ENCODE measurements at regions not wholly inside any gene's neighbourhood (a gene's known extent, or its start where the extent isn't known, plus 50 kb on each side); places are given as distances from the start of the nearest gene placed in this dataset.
"Not testable (repeated sequence)": the region's sequence is repeated elsewhere in the genome, so short reads cannot be mapped to it uniquely, and the experiment has no call there.

DNA sequence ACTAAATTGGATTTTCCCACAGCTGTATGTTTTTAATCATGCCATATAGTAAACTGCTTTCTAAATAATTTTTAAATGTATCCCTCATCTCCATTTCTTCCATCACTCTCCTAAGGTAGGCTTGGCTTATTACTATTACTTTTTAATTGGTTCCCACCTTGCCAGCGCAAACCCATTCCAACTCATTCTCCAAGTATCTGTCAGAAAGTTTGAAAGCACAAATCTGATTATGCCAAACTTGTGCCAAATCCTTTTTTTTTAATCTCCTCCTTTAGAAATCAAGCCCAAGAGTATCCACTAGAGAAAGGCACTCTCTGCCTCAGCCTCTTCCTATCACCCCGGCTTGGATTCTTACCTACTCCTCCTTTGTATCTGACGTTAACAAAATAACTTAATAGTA lies 784.5 kb downstream of the TBL1XR1 start:
- no peak for DNase-seq

DNA sequence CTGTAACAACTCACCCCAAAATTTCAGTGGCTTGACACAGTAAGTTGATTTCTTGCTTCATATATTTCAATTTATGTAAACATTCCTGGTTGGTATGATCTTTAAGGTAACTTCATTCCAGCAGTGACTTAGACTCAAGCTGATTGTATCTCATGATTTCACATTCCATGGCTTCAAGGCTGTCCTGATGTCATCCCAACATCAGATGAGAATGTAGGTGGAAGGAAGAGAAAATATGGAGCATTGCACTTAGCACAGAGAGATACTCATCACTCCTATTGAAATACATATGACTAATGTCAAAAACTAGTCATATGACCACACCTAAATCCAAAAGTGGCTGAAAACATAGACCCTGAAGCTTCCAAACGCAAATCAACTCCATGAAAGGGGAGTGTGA lies 793.8 kb downstream of the TBL1XR1 start:
- DNase-seq: no peak

DNA sequence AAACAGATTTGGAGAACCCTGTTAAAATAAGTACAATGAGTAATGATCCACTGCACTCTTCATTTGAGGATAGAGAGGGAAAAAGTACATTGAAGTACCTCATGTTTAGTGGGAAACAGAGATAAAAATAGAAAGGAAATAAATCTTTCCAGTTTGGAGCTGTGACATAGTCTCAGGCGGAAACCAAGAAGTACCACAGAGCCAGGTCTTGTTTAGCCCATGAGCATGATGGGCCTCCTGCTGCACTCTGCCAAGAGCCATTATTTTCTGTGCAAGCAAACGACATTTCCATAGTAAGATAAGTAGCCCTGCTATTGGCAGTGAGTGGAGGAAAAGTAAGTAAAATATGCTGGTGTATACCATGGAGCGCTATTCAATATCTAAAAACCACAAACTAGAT lies 796.1 kb downstream of the TBL1XR1 start:
- DNase-seq: no peak

DNA sequence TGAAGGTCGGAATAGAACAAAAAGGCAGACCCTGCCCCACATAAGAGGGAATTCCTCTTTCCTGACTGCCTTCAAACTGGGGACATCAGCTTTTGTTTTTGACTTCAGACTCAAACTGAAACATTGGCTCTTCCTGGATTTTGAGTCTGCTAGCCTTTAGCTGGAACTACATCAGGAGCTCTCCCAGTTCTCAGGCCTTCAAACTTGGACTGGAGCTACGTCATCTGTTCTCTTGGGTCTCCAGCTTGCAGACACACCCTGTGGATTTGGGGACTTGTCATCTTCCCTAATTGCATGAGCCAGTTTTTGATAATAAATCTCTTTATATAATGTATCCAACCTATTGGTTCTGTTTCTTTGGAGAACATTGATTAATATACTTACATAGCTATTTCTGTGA lies 798.1 kb downstream of the TBL1XR1 start:
- no peak for DNase-seq

DNA sequence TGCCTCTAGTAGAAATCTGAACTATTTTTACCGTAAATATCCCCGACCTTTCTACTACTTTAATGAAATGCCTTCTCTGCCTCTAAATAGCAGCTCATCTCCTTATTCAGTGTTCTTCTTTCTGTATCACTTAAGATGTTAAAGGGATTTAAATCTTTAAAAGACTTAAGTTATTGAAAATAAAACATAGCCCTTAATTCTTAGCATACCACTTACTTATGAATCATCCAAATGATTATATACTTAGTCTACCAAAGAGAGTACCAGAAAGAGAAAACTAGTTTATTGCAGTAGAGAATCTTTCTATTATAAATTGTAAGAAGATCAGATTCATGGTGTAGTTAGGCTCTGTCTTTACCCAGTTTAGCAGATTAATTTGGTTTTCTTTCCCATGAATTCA lies 802.0 kb downstream of the TBL1XR1 start:
- DNase-seq: no peak

DNA sequence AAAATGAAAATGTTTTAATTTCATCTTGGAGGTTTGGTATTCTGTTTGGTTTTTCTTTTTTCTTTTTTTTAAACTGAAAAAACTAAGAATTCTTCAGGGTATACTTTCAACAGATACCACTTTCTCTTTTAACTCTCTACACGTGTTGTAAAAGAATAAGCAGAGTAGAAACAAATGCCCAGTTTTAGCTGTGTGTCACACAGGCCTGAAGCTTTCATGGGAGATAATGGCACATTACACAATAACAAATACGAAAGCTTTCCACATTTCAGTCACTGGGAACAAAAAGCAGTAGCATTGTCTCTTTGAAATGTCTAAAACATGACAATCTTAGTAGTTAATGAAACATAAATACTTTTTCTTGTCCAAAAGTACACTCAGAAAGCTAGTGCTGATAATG lies 818.5 kb downstream of the TBL1XR1 start:
- DNase-seq: no peak

DNA sequence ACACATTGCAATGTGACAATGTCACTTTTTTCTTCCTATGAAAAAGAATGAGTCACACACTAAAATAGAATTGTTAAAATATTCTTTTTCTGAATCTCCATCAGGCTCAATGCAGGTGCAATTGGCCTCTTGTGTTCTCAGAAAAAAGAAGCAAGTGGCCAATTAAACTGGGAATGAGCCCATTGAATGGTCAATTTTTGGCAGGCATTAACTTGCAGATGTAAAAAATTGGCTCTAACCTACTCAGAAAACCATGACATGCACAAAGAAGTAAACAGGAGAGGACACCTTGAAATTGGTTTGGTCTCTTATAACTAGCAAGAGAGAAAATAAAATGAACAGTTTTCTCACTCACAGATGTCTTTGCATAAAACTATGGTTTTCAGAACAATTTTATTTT lies 820.8 kb downstream of the TBL1XR1 start:
- no peak for DNase-seq

DNA sequence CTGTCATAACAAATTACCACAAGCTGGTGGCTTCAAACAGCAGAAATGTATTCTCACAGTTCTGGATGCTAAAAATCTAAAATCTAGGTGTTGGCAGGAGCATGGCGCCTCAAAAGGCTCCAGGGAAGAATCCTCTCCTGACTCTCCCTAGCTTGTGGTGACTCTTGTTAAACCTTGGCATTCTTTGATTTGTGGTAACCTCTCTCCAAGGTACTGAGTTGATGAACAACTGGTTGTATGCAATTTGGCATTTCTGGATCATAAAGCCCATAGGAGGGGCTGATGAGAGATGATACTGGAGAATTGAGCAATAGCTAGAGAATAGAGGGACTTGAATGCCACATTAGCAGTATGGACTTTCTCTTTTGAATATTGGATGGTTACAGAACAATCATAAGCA lies 821.8 kb downstream of the TBL1XR1 start:
- DNase-seq: no peak

DNA sequence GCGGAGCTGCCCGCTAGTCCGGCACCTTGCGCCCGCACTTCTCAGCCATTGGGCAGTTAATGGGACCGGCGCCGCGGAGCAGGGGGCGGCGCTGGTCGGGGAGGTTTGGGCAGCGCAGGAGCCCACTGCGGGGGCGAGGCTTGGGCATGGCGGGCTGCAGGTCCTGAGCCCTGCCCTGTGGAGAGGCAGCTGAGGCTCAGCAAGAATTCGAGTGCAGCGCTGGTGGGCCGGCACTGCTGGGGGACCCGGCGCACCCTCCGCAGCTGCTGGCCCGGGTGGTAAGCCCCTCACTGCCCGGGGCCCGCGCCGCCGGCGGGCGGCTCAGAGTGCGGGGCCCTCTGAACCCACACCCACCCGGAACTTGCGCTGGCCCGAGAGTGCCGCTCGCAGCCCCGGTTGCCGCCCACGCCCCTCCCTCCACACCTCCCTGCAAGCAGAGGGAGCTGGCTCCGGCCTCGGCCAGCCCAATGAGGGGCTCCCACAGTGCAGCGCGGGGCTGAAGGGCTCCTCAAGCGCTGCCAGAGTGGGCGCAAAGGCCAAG lies 835.0 kb downstream of the TBL1XR1 start:
- no peak for DNase-seq

DNA sequence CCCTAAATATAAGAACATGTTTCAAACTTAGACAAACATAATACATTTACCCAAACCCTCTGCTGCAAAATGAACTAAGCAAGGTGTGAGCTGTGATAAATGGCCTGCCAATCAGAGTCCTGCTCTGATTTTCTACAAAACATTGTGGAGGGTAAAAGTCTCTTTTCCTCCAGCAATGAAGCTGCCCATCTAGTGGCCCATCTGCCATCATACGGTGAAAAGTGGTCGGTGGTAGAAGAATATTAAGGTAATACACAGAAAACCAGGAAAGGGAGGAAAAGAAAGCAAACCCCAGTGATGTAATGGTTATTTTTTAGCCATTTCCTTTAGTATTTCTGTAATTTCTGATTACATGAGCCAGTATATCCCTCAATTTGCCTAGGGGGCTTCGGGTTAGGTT lies 838.1 kb downstream of the TBL1XR1 start:
- no peak for DNase-seq

DNA sequence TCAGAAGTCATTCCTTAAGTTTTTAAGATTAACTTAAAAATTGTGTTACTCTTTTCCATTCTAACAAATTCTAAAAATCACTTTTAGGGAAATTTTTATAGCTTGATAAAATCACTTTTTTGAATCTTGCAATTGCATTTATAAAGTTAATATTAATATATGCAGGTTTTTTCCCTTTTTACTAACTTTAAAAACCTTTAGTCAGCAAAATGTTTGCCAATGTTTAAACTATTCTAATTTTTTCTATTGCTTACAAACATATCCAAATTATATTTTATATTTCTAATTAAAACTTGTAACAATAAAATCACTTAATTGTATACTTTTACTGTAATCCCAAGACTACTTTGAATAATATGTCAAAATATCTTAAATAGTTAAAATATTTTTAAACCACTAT lies 839.4 kb downstream of the TBL1XR1 start:
- no peak for DNase-seq

DNA sequence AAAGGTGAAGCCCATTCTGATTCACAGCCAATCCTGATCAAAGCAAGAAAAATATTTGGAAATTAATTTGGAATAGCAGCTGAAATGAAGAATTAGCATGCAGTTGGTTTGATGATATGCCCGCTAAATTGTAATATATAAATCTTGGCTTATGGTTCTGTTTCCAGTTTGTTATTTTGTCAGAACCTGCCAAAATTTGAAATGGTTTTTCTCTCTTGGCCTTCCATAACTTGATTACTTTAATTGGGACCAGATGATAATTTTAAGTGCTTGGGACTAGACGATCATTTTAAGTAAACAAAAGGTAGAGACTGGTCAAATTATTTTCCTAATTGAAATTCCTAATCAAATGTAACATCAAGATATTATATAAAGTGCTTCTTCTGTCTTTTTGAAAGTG lies 842.4 kb downstream of the TBL1XR1 start:
- no peak for DNase-seq

DNA sequence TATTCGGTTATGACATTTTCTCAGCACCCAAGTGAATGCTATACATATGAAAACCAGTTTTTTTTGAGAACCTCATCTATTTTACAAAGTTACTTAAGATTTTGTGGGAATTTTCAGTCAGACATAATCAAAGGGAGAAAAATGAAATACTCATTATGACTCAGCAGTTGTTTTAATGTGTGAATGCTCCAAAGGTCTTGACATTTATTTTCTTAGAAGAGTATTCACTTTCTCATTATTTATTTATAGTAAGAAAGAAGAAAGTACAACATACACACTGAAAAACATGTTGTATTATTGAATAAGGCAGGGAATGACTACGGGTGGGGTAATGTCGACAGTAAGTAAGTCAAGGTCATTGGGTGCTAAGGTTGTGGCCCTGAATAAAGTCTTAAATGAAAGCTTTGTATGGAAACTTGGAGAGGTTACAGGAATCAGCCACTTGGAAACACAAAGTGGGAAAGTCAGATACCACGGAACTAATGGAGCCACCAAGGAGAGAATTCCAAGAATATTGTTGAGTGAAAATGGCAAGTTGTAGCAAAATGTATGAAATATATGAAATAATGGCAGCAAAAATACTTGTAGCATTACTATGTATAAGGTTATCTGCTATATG lies 844.5 kb downstream of the TBL1XR1 start:
- no peak for DNase-seq

DNA sequence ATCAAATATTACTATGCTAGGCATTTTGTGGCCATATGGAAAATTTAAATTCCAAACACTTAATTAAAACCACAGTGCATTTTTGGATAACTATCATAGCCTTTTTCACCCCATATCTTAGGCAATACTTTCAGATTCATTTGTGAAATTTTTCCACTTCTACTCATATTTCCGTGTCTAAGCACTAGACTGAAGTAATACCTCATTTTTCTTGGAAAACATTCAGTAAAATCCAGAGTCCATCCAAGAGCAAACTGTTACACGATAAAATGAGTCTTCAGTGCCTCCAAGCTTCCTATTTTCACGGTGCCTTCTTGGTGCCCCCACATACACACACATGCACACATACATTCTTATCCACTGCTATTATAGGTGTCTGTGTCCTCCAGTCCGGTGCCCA lies 845.9 kb downstream of the TBL1XR1 start:
- no peak for DNase-seq

DNA sequence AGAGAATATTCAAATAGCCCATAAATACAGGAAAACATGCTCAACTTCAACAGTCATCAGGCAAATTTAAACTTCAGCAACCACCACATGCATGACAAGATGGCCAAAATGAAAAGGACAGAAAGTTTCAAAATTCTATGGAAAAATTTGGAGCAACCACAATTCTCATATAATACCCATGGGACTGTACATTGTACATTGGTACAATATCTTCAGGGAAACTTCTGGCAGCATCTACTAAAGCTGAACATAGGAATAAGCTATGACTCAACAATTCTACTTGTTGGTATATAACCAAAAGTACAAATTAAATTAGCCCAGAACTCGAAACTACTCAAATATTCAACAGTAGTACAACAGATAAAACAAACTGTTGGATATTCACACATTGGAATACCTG lies 847.6 kb downstream of the TBL1XR1 start:
- DNase-seq: no peak

DNA sequence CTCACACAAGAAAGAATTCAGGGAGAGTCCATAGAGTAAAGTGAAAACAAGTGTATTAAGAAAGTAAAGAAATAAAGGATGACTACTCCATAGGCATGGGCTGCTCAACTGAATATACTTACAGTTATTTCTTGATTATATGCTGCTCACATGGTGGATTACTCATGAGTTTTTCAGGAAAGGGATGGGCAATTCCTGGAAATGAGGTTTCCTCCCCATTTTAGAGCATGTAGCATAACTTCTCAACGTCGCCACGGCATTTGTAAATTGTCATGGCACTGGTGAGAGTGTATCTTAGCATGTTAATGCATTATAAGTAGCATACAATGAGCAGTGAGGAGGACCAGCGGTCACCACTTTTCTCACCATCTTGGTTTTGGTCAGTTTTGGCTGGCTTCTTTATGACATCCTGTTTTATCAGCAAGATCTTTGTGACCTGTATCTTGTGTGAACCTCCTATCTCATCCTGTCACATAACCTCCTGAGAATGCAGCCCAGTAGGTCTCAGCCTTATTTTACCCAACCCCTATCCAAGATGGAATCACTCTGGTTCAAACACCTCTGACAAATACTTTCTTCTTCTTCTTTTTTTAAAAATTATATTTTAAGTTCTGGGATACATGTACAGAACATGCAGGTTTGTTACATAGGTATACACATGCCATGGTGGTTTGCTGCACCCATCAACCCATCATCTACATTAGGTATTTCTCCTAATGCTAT lies 849.7 kb downstream of the TBL1XR1 start:
- no peak for DNase-seq

DNA sequence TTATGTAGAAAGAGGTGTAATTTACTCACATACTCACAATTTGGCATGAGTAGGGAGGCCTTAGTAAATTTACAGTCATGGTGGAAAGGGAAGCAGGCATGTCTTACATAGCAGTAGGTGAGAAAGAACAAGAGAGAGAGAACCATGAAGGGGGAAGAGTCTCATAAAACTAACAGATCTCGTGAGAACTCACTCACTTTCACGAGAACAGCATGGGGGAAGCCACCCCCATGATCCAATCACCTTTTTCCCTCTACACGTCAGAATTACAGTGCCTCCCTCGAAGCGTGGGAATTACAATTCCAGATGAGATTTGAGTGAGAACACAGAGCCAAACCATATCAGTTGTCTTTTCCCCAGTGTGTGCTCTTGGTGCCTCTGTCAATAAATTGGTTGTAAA lies 855.3 kb downstream of the TBL1XR1 start:
- no peak for DNase-seq

DNA sequence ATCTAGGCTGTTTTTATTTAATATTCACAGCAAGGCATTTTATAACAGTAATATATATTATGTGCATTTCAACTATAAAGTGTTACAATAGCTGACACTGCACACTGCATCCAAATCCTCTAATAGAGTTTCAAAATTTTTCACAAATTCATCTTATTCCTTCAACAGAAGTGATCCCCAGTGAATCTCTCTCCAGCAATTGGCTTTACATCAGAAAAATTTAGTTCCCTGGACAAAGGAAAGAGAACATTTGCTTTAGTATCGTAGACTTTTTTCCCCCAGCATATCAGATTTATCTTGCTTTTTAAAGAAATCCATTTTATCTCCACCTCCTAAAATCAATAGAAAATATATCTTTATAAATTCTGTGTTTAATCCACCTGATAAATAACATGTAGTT lies 868.6 kb downstream of the TBL1XR1 start:
- DNase-seq: no peak

DNA sequence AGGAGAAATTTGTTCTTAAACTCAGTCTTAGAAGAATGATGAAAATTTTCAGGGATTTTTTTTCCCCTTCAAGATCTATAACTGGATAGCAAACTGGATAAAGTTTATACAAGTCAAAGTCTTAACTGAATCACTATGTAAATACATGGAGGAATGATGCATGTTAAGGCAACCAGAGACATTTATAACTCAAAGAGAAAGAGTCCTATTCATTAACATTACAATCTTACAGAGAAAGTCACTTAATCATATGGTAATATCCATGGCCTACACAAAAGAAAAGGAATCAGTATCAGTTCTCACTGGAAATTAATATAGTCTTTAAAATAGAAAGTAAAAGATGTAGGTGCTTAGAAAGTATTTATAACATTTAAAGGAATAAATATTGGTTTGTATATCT lies 869.1 kb downstream of the TBL1XR1 start:
- DNase-seq: no peak

DNA sequence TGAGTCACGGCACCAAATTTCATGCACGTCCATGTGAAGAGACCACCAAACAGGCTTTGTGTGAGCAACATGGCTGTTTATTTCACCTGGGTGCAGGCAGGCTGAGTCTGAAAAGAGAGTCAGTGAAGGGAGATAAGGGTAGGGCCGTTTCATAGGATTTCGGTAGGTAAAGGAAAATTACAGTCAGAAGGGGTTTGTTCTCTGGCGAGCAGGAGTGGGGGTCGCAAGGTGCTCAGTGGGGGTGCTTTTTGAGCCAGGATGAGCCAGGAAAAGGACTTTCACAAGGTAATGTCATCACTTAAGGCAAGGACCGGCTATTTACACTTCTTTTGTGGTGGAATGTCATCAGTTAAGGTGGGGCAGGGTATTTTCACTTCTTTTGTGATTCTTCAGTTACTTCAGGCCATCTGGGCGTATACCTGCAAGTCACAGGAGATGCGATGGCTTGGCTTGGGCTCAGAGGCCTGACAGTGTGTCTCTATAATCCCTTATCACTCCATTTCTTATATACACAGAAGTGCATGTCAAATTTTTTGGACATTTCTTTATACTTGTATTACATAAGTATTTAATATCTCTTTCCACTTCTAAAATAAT lies 870.3 kb downstream of the TBL1XR1 start:
- DNase-seq: not testable (repeated sequence)

DNA sequence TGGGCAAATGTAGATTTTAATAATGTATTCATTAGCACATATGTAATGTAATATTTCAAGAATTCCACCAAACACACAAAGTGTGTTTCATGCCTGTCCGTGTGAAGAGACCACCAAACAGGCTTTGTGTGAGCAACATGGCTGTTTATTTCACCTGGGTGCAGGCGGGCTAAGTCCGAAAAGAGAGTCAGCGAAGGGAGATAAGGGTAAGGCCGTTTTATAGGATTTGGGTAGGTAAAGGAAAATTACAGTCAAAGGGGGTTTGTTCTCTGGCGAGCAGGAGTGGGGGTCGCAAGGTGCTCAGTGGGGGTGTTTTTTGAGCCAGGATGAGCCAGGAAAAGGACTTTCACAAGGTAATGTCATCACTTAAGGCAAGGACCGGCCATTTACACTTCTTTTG lies 875.8 kb downstream of the TBL1XR1 start:
- DNase-seq: not testable (repeated sequence)

DNA sequence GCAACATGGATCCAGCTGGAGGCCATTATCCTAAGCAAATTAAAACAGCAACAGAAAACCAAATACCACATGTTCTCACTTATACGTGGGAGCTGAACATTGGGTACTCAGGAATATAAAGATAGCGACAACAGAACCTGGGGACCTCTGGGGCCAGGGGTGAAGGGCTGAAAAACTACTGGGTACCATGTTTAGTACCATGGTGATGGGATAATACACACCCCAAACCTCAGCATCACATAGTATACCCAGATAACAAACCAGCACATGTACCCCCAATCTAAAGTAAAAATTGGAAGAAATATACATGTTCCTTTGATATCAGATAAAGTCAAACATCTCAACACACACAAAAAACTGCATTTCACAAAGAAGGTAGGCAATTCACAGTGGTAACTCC lies 876.2 kb downstream of the TBL1XR1 start:
- DNase-seq: no peak

DNA sequence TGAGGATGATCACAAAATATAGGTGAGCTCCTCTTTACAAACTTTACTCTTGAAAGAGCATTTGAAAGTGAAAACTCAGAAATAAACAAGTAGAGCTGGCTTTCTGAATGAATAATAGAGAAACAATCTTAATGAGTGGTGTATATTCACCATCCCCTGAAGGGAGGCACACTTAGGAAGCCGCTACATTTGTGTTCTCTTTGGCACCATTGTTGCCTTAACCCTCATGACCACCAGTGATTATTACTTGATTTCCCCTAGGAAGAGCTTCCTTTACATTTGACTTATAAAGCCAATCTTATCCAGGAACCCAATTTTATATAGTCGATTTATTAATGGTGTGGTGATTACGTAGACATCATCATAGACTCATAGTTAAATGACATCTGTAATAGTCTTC lies 883.9 kb downstream of the TBL1XR1 start:
- DNase-seq: no peak

DNA sequence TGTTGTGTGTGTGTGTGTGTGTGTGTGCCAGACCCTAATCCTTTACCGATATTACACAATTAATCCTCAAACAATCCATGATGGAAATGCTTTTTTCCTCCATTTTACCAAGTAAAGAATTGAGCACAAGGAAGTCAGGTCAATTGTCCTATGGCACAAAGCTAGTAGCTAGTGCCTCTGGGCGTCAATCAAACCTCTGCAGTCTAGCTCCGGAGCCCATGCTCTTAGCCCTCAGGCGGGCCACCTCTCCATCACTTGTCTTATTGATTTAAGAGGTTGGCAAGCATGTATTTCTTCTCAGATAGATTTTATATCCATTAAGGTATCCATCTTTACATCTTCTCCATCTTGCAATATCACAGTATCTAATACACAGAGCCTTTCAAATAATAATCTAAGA lies 886.6 kb downstream of the TBL1XR1 start:
- DNase-seq: no peak

Data from dermis blood vessel endothelial cell (primary cell).